Stimulated activated naive CD4-positive, alpha-beta T cell (primary cell): ENCODE measurements at regions not wholly inside any gene's neighbourhood (a gene's known extent, or its start where the extent isn't known, plus 50 kb on each side); places are given as distances from the start of the nearest gene placed in this dataset.
"Not testable (repeated sequence)": the region's sequence is repeated elsewhere in the genome, so short reads cannot be mapped to it uniquely, and the experiment has no call there.

ENCODE experiments used
- DNase-seq, 6 experiments: peaks; one replicate each; lab custom pipeline; 2025; lab: John Stamatoyannopoulos, UW

- DNase-seq, result no peak
Observed at GRCh38 chr4:19039816-19040215, 1018.3 kb upstream of the LCORL start.

GRCh38 chr4:19038231-19038630 lies 1016.7 kb upstream of the LCORL start:
- no peak for DNase-seq

DNA sequence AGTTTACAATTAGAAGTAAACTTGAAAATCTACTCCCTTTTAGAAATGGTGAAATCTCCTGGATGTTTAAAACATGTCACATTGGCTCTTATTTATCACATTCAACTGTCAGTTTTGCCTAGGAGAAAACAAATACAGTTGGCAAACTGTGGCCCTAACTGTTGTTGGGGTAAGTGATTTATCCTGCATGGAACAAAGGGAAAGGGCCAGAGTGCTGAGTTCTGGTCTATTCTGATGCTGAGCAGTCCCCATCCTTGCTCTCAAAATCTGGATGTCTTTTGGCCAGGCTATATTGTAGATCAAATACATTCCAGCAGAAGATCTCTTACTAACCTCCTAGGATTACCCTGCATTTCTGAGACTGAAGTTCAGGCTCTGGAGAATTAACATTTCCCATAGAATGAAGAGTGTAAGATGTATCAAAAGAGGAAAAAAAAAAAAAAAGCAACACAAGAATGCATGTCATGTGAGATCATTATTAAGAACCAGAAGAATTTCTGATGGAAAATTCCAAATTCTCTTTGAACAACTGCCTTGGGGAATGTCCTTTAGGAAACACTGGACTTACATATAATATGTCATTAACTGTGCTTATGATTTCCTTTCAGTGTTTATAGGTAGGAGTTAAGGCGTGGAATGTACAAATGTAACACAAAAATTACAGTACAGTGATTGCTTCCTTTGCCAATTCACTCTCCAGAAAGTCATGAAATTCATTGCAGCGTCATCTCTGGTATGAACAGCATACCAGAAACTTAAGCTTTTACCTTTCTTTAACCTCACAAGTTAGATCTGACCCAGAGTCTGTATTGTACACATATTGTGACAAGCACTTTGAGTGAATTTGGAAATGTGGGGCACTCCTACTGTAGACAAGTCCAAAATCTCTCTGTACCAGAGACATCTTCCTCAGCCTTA lies 1012.5 kb upstream of the LCORL start:
- DNase-seq, result no peak

GRCh38 chr4:19030536-19030935 lies 1009.0 kb upstream of the LCORL start:
- DNase-seq, result no peak

GRCh38 chr4:19030048-19030447 lies 1008.5 kb upstream of the LCORL start:
- DNase-seq, result no peak

GRCh38 chr4:19026281-19026680 lies 1004.7 kb upstream of the LCORL start:
- no peak for DNase-seq

- no peak for DNase-seq
Observed at GRCh38 chr4:19025031-19025430, 1003.5 kb upstream of the LCORL start.

GRCh38 chr4:19024047-19024446 lies 1002.5 kb upstream of the LCORL start:
- no peak for DNase-seq

DNA sequence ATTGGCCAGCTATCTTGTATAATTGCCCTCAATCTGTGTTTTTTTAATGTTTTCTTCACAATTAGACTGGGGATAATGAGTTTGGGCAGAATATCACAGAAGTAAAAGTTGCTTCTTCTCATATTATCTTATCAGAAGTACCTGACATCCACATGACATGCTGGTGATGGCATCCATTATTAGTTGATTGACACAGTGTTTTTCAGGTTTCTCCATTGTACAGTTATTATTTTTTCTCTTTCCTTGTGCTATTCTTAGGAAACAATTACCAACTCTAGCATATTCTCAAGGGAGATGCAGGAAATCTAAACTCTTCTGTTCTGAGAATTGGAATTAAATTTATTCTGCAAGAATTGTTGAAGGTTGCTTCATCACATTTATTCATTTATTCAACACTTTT lies 1000.1 kb upstream of the LCORL start:
- DNase-seq, result no peak

- DNase-seq, result not testable (repeated sequence)
Observed at GRCh38 chr4:19016550-19016949, 995.0 kb upstream of the LCORL start.

DNA sequence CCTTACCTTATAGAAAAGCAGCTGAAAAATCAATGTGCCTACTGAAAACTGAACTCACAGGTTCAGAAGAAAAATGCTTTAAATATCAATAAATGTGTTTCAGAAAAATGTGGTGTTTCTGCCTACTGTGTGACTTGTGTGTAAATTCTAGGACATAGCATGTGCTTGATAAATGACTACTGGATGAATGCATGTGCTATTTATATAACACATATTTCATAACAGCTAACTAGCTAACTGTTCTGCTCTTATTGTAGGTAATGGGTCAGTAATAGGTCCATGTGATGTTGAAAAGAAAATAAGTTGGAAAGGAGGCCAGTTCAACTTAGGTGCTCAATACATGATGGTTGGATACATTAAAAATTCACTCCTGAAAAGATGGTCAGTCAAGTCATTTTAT lies 993.0 kb upstream of the LCORL start:
- DNase-seq, result no peak

- DNase-seq, result no peak
Observed at GRCh38 chr4:19010761-19011160, 989.2 kb upstream of the LCORL start.

DNA sequence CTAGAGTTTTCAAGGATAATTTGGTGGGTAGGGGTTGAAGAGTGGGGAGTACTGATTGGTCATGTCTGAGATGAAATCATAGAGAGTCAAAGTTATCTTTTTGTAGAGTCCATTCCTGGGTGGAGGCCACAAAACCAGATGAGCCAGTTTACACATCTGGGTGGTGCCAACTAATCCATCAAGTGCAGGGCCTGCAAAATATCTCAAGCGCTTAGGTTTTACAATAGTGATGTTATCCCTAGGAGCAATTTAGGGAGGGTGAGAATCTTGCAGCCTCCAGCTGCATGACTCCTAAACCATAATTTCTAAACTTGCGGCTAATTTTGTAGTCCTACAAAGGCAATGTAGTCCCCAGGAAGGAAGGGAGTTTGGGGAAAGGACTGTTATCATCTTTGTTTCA lies 988.3 kb upstream of the LCORL start:
- no peak for DNase-seq

- no peak for DNase-seq
Observed at GRCh38 chr4:19005211-19005610, 983.7 kb upstream of the LCORL start.

DNA sequence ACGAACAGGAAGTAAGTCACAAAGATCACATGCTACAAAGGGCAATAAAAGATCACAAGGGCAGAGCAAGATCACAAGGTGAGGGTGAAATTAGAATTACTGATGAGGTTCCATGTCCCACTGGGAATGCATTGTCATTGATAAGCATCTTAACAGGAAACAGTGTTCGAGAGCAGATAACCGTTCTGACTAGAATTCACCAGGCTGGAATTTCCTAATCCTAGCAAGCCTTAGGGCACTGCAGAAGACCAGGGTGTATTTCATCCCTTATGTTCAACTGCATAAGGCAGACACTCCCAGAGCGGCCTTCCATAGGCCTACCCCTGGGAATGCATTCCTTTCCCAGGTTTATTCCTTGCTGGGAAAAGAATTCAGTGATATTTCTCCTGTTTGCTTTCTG lies 980.6 kb upstream of the LCORL start:
- no peak for DNase-seq

DNA sequence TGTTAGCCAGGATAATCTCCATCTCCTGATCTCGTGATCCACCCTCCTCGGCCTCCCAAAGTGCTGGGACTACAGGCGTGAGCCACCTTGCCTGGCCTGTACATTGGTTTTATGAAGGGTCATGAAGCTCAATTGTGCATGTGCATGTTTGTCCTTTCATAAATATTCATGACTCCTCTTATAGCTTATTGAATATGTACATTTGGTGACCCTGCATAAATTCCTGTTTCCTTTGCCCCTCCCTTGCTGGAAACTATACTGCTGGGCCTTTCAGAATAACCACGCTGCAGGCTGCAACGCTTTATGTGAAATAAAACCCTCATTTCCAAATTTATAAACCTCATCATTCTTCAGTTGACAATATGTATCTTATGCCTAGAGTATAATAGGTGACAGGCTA lies 978.0 kb upstream of the LCORL start:
- DNase-seq, result no peak

- DNase-seq, result no peak
Observed at GRCh38 chr4:18981234-18981615, 959.7 kb upstream of the LCORL start.

DNA sequence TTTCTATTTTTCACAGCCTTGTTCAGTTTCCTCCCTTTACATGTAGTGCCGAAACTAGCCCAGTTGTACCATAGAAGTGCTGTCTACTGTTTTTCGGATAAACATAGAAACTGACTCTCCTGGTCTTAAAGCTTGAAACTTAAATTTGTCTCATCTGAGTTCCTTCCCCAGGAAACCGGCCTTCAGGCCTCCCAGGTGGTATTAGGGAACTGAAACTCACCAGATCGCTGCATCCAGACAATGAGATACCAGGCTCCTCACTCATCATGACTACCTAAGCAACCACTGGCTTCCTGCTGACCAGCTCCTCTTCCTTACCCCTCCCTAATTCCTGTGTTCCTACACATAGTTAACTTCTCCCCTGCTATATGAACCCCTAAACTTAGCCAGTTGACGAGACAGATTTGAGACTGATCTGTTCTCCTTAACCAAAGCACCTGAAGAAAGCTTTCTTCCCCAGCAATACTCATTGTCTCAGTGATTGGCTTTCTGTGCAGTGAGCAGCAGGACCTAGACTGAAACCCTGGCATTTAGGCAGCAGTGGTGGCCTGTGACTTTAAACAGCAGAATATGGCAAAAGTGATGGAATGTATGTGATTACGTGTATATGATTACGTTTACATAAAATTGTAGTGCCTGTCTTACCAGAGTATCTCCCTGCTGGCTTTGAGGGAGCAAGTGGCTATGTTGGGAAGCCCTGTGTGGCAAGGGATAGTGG lies 959.1 kb upstream of the LCORL start:
- no peak for DNase-seq

DNA sequence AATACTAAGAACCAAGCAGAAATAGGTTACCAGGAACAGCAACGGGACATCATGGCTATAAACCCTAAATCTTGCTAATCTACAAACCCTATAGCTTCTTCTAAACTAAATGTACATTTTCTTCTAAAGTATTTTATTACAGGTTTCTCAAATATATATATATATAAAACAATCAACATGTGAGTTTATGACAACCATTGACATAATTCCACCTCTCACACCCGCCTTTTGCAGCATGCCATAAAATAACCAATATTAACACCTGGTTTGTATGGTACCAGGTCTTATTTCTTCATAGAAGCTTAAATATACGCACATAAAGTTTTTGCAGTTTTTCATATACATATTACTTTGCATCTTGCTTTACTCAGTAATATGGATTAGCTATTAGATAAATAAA lies 955.3 kb upstream of the LCORL start:
- no peak for DNase-seq

- no peak for DNase-seq
Observed at GRCh38 chr4:18975916-18976808, 954.6 kb upstream of the LCORL start.

DNA sequence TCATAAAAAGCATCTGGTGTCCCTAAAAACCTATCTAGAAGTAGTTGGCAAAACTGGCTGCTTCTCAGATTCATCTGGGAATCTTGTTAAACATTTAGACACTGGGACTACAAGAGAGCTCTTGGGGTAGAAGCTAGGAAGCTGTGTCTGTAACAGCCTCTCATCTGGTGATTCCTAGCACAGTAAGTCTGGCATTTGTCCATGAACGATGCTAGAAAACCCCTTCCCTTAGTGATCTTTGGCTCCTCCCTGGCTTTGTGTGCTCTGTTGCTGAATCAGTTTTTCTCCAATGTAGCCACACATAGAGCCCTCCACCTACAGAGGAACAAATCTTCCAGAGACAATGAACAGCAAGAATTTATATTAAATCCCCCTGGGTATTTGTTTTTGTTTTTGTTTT lies 951.7 kb upstream of the LCORL start:
- no peak for DNase-seq

- DNase-seq, result no peak
Observed at GRCh38 chr4:18961879-18962278, 940.3 kb upstream of the LCORL start.
